ENCODE measurements at regions not wholly inside any gene's neighbourhood (a gene's known extent, or its start where the extent isn't known, plus 50 kb on each side); places are given as distances from the start of the nearest gene placed in this dataset.

- peaks cover under 1 to 3% of the 10 kb centered on the region in 2 experiments for H3K27me3 ChIP-seq (ENCODE audit: control insufficient read depth in 2 of 2, insufficient read depth in 2 of 2, low read length in 2 of 2)
- peak; percentile 72 for FAIRE-seq
- peak; percentile 57 for DNase-seq (ENCODE audit: low read depth, low spot score)
- H3K9ac ChIP-seq (replicated peaks; ENCODE audit: extremely low read depth, insufficient read depth, low read length): no peak overlapping the region
- no peak for TF ChIP-seq JUN (IDR thresholded peaks at IDR 0.05; ENCODE audit: borderline replicate concordance, insufficient read depth, insufficient read length, low read depth)
- TF ChIP-seq CTCF (IDR thresholded peaks at IDR 0.05; ENCODE audit: extremely low read depth in 1 of 2, insufficient read depth in 1 of 2, low read depth in 1 of 2, low read length in 2 of 2): peak; percentile 31 to 53
- TF ChIP-seq GATA2 (IDR thresholded peaks at IDR 0.05; ENCODE audit: insufficient read depth, insufficient read length, low read depth, low read length): no peak
- no peak for TF ChIP-seq POLR2A (IDR thresholded peaks at IDR 0.05; ENCODE audit: low read depth, low read length)
- no peak overlapping the region for H2AFZ ChIP-seq (ENCODE audit: low read depth, low read length)
- H3K4me2 ChIP-seq (ENCODE audit: insufficient read depth, low read length): no peak overlapping the region
- no peaks in the 10 kb centered on the region for H3K79me2 ChIP-seq (ENCODE audit: control insufficient read depth, insufficient read depth, low read length)
- no peaks in the 10 kb centered on the region for H3K4me1 ChIP-seq (ENCODE audit: control insufficient read depth, extremely low read depth, insufficient read depth, low read length)
- no peaks in the 10 kb centered on the region for H3K36me3 ChIP-seq (ENCODE audit: control insufficient read depth in 2 of 2, extremely low read depth in 1 of 2, insufficient read depth in 2 of 2, low read length in 2 of 2)
- no peaks in the 10 kb centered on the region for H3K9me1 ChIP-seq (replicated peaks; ENCODE audit: control insufficient read depth, extremely low read depth, insufficient read depth, low read length)
- dilution Hi-C loops (cut with MboI; ENCODE audit: extremely low pct_ligation_motif_present, low sequenced_read_pairs): no loop called here
- BruUV-seq (replicated peaks): no TSS peak
- no peak overlapping the region for H3K27ac ChIP-seq (ENCODE audit: insufficient read depth, low read depth, low read length)
- ChIA-PET POLR2A (no interaction called here), CTCF (interaction anchor here (0.6 to 3.9 kb wide), 19 partner anchors 8 to 843 kb away, joined by 3 to 84 read pairs (median 4); no protein-coding TSS in a partner anchor)
- H3K4me3 ChIP-seq (replicated peaks in 1 of 3; ENCODE audit: insufficient read depth in 1 of 3, low read depth in 1 of 3, low read length in 3 of 3): no peak overlapping the region
- intact Hi-C loops (cut with micrococcal nuclease): loop anchor here (1.0 to 5.0 kb wide), 8 partner anchors 295 to 844 kb away; partner anchors contain the start of gene SLC7A11
- no peaks in the 10 kb centered on the region for H4K20me1 ChIP-seq (replicated peaks; ENCODE audit: control insufficient read depth, extremely low read depth, insufficient read depth, low read length)
- H3K9me3 ChIP-seq (replicated peaks; ENCODE audit: control insufficient read depth, insufficient read depth, low read length): no peaks in the 10 kb centered on the region
Observed at GRCh38 chr4:138576684-138577083, 334.5 kb upstream of the SLC7A11 start.

- TF ChIP-seq FOS (IDR thresholded peaks at IDR 0.05; ENCODE audit: borderline replicate concordance, insufficient read depth, low read length) (no peak), JUN (IDR thresholded peaks at IDR 0.05; ENCODE audit: borderline replicate concordance, insufficient read depth, insufficient read length, low read depth) (no peak), CTCF (IDR thresholded peaks at IDR 0.05; ENCODE audit: extremely low read depth in 1 of 2, insufficient read depth in 1 of 2, low read depth in 1 of 2, low read length in 2 of 2) (no peak), POLR2AphosphoS5 (IDR thresholded peaks at IDR 0.05; ENCODE audit: insufficient read depth, low read depth, low read length) (no peak), MYC (IDR thresholded peaks at IDR 0.05; ENCODE audit: low read depth, low read length) (no peak), EZH2 (IDR thresholded peaks at IDR 0.05; ENCODE audit: borderline replicate concordance, low read depth, low read length, severe bottlenecking) (no peak), MAX (IDR thresholded peaks at IDR 0.05; ENCODE audit: insufficient read depth, insufficient read length) (no peak), GATA2 (IDR thresholded peaks at IDR 0.05; ENCODE audit: insufficient read depth, insufficient read length, low read depth, low read length) (no peak), POLR2A (IDR thresholded peaks at IDR 0.05; ENCODE audit: low read depth, low read length) (no peak)
- DNase-seq (ENCODE audit: low read depth, low spot score): no peak
Observed at GRCh38 chr4:138573246-138573645, 331.1 kb upstream of the SLC7A11 start.

More at GRCh38 chr4:138573246-138573645, 331.1 kb upstream of the SLC7A11 start:
- Histone ChIP-seq H3K9me1 (replicated peaks; ENCODE audit: control insufficient read depth, extremely low read depth, insufficient read depth, low read length) (no peaks in the 10 kb centered on the region), H3K9me3 (replicated peaks; ENCODE audit: control insufficient read depth, insufficient read depth, low read length) (no peaks in the 10 kb centered on the region), H3K9ac (replicated peaks; ENCODE audit: extremely low read depth, insufficient read depth, low read length) (no peak overlapping the region), H3K36me3 (ENCODE audit: control insufficient read depth in 2 of 2, extremely low read depth in 1 of 2, insufficient read depth in 2 of 2, low read length in 2 of 2) (no peaks in the 10 kb centered on the region), H3K79me2 (ENCODE audit: control insufficient read depth, insufficient read depth, low read length) (no peaks in the 10 kb centered on the region), H4K20me1 (replicated peaks; ENCODE audit: control insufficient read depth, extremely low read depth, insufficient read depth, low read length) (no peaks in the 10 kb centered on the region), H3K4me2 (ENCODE audit: insufficient read depth, low read length) (no peak overlapping the region), H3K4me1 (ENCODE audit: control insufficient read depth, extremely low read depth, insufficient read depth, low read length) (no peaks in the 10 kb centered on the region), H3K27ac (ENCODE audit: insufficient read depth, low read depth, low read length) (no peak overlapping the region), H2AFZ (ENCODE audit: low read depth, low read length) (no peak overlapping the region), H3K27me3 (ENCODE audit: control insufficient read depth in 2 of 2, insufficient read depth in 2 of 2, low read length in 2 of 2) (peaks cover 0 to 3% of the 10 kb centered on the region in 2 experiments), H3K4me3 (replicated peaks in 1 of 3; ENCODE audit: insufficient read depth in 1 of 3, low read depth in 1 of 3, low read length in 3 of 3) (no peak overlapping the region)
- no TSS peak for BruUV-seq (replicated peaks)
- intact Hi-C loops (cut with micrococcal nuclease): no loop called here
- ChIA-PET POLR2A (no interaction called here), CTCF (interaction anchor here (1.5 kb wide), 1 partner anchor 18 kb away, joined by 4 read pairs; no protein-coding TSS in a partner anchor)
- FAIRE-seq: no peak
- dilution Hi-C loops (cut with MboI; ENCODE audit: extremely low pct_ligation_motif_present, low sequenced_read_pairs): no loop called here
